Ovary (tissue), 7 donors: ENCODE measurements at regions not wholly inside any gene's neighbourhood (a gene's known extent, or its start where the extent isn't known, plus 50 kb on each side); places are given as distances from the start of the nearest gene placed in this dataset.

Source experiments
- DNase-seq, 5 donors: peaks; one replicate each; pipeline ENCODE4 v3.0.0-alpha.2; 2019 to 2020
- H3K27ac ChIP-seq, 2 donors: fragments of 200-600 bp; one replicate each; pipeline versions ENCODE4 v1.5.1 to v1.8.0; 2019 to 2022
- H3K27me3 ChIP-seq: fragments of 200-600 bp; one replicate; pipeline ENCODE4 v1.8.0; 2022
- H3K36me3 ChIP-seq: fragments of 200-600 bp; sonication (generic); one replicate; pipeline ENCODE4 v1.5.1; 2019
- H3K4me1 ChIP-seq: one replicate; pipeline ENCODE4 v1.8.1; 2013; ENCODE audit warnings: mild to moderate bottlenecking, moderate library complexity; ENCODE audit not compliant: insufficient read depth
- H3K4me3 ChIP-seq: fragments of 200-600 bp; sonication (generic); one replicate; pipeline ENCODE4 v1.5.1; 2017
- H3K9me3 ChIP-seq, 2 donors: fragments of 200-600 bp in 1 of 2; sonication (generic) in 1 of 2; one replicate each; pipeline versions ENCODE4 v1.5.1 to v1.8.1; 2013 to 2019; ENCODE audit warnings: mild to moderate bottlenecking in 1 of 2, moderate library complexity in 1 of 2
- EP300 ChIP-seq: sonication (generic); formaldehyde crosslinking; IDR thresholded peaks from one replicate; pipeline ENCODE4 v1.6.1; 2017; ENCODE audit warnings: antibody characterized with exemption
- POLR2A ChIP-seq: fragments of 450-650 bp; IDR thresholded peaks from one replicate; pipeline ENCODE4 v1.6.1; 2017; ENCODE audit warnings: antibody characterized with exemption, mild to moderate bottlenecking, moderate library complexity
- WGBS, 3 donors: extraction: QIAGEN DNeasy Blood & Tissue Kit in 1 of 3; methylation state at CpG; one replicate each; pipeline versions ENCODE4 v1.1.5 to v1.1.7; 2013 to 2017; 5-methylcytosine and 5-hydroxymethylcytosine counted together
- intact Hi-C, 4 donors: fragments of 100-400 bp; cut with DNase I; formaldehyde crosslinking; loops; one replicate each; pipeline versions ENCODE4 v1.11.0 to v1.15.1; 2022 to 2023
- TF ChIP-seq, protein P1 (sequence below), 3 donors: fragments of 450-650 bp in 2 of 3; fragments of 200-600 bp in 1 of 3; IDR thresholded peaks; one replicate each; pipeline versions ENCODE4 v1.5.1 to v1.8.0; 2016 to 2022; ENCODE audit warnings: antibody characterized with exemption in 3 of 3, mild to moderate bottlenecking in 1 of 3
- donor health status: DM: no; HTN: no; CAD: no; lungs with moderate emphysema.
- donor health status: DM: no; HTN: no; CAD: no.
- donor health status: Bipolar disorder and iron deficiency.
- donor health status: DM: no; HTN: no; CAD: no.
- donor health status: DM: yes; HTN: yes; CAD: no.

DNA sequence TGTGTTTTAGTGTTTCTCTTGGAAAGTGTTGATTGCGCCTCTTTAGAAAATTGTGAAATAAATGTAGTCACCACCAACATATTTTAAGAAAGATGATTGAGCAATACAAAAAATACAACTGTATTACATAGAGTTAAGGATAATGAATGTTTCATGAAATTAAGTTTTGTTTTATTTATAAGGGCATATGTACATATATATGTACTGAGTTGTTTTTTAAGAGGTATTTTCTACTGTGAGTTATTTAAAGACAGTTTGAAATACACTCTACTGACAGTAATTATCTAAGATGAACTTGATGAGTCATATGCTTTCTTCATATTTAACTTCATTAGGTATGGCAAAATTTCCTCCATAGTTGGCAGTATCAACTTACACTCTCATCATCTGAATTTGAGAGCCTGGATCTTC lies 411.7 kb downstream of the HS3ST3B1 start:
- no peaks in the 10 kb centered on the region for H3K9me3 ChIP-seq
- no peaks in the 10 kb centered on the region for H3K4me1 ChIP-seq
- H3K4me3 ChIP-seq = no peak overlapping the region
- intact Hi-C loops = no loop called here
- no peaks in the 10 kb centered on the region for H3K36me3 ChIP-seq
- 91 to 97% (median 94%) methylated on average over 1 of the region's 1 CpG for WGBS, 3 donors
- no peaks in the 10 kb centered on the region for H3K27me3 ChIP-seq
- no peak for TF ChIP-seq POLR2A
- TF ChIP-seq EP300 = no peak
- TF ChIP-seq, protein P1, sequence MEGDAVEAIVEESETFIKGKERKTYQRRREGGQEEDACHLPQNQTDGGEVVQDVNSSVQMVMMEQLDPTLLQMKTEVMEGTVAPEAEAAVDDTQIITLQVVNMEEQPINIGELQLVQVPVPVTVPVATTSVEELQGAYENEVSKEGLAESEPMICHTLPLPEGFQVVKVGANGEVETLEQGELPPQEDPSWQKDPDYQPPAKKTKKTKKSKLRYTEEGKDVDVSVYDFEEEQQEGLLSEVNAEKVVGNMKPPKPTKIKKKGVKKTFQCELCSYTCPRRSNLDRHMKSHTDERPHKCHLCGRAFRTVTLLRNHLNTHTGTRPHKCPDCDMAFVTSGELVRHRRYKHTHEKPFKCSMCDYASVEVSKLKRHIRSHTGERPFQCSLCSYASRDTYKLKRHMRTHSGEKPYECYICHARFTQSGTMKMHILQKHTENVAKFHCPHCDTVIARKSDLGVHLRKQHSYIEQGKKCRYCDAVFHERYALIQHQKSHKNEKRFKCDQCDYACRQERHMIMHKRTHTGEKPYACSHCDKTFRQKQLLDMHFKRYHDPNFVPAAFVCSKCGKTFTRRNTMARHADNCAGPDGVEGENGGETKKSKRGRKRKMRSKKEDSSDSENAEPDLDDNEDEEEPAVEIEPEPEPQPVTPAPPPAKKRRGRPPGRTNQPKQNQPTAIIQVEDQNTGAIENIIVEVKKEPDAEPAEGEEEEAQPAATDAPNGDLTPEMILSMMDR (IDR thresholded peaks at IDR 0.05) = no peak
- DNase-seq = no peak
- H3K27ac ChIP-seq = no peak overlapping the region

DNA sequence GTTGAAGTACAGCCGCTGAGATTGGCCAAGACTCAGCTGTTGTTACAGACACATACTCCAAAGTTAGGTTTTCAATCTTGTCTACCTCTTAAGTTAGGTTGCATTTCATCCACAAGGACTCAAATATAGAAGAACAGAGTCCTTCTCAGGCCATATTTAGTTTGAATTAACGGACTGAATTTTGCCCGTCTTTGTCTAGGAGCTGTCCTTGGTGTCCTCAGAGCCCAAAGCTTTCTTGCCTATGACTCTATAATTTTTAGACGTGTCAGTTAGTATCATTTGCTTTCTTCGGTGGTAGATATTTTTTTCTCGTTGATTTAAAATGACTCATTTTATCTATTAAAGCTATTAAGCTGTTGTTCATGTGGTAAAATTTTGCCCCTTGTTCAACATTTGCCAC lies 403.2 kb downstream of the HS3ST3B1 start:
- Histone ChIP-seq H3K9me3 (no peaks in the 10 kb centered on the region), H3K4me3 (no peak overlapping the region), H3K36me3 (no peaks in the 10 kb centered on the region), H3K27me3 (no peaks in the 10 kb centered on the region), H3K27ac (no peak overlapping the region), H3K4me1 (no peaks in the 10 kb centered on the region)
- WGBS, 3 donors = 78 to 81% (median 79%) methylated on average over 6 of the region's 6 CpGs
- TF ChIP-seq EP300 = no peak
- TF ChIP-seq, protein P1 (IDR thresholded peaks at IDR 0.05) = no peak
- TF ChIP-seq POLR2A = no peak
- intact Hi-C loops = no loop called here
- DNase-seq = no peak

DNA sequence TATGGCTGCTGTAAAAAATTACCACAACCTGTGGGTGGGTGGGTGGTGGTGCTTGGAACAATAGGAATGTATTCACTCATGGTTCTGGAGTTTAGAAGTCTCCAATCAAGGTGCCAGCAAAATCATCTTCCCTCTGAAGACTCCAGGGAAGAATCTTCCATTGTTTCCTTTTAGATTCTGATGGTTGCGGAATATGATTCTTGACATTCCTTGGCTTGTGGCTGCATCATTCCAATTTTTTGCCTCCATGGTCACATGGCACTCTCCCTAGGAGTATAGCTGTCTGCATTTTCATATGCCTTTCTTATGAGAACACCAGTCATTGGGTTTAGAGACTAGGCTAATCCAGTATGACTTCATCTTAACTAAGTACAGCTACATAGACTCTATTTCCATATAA lies 401.0 kb downstream of the HS3ST3B1 start:
- no peaks in the 10 kb centered on the region for H3K27me3 ChIP-seq
- 95 to 100% (median 100%) methylated on average over 1 of the region's 1 CpG for WGBS, 3 donors
- H3K36me3 ChIP-seq = no peaks in the 10 kb centered on the region
- no peaks in the 10 kb centered on the region for H3K9me3 ChIP-seq
- intact Hi-C loops = no loop called here
- H3K27ac ChIP-seq = no peak overlapping the region
- TF ChIP-seq POLR2A (no peak), EP300 (no peak)
- TF ChIP-seq, protein P1 (IDR thresholded peaks at IDR 0.05) = no peak
- DNase-seq = no peak
- no peak overlapping the region for H3K4me3 ChIP-seq
- H3K4me1 ChIP-seq = no peaks in the 10 kb centered on the region

DNA sequence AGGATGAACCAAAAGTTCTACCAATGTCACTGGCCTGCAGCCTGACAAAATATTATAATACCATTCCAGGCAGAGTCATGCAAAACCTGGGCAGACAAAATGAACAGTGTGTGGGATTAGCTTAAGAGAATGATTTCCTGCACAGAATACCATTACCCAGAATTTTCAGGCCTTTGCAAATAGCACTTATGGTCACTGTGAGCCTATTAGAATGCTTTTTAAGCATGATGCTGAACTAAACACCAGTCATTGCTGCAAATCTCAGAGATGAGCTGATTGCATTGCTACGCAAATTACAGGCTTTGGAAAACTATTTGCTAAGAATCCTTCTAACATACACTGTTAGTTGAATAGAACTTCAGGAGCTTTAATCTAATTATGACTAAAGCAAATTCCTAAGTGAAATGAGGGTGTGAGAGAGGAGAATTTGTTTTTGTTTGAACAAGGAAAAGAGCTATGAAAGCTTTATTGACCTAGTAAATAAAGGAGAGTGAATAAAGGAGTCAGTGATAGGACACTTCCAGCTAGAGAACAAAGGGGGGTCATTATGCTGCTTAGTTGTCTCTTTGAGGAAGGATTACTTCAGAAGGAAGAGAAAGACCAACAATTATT lies 398.8 kb downstream of the HS3ST3B1 start:
- Histone ChIP-seq H3K4me1 (no peaks in the 10 kb centered on the region), H3K27me3 (no peaks in the 10 kb centered on the region), H3K4me3 (no peak overlapping the region), H3K27ac (no peak overlapping the region), H3K9me3 (no peaks in the 10 kb centered on the region), H3K36me3 (no peaks in the 10 kb centered on the region)
- no peak for DNase-seq
- 70 to 73% (median 73%) methylated on average over 1 of the region's 1 CpG for WGBS, 3 donors
- intact Hi-C loops = no loop called here
- TF ChIP-seq, protein P1 (IDR thresholded peaks at IDR 0.05) = no peak
- TF ChIP-seq EP300 = no peak
- TF ChIP-seq POLR2A = no peak
